Liver (tissue), 3 donors: ENCODE measurements at regions not wholly inside any gene's neighbourhood (a gene's known extent, or its start where the extent isn't known, plus 50 kb on each side); places are given as distances from the start of the nearest gene placed in this dataset.

Experiments
- CTCF ChIP-seq: fragments of 150-350 bp; IDR thresholded peaks from 2 replicates; pipeline ENCODE4 v1.5.1; 2017; ENCODE audit warnings: improper control_type of control experiment, low read depth, low read length; ENCODE audit not compliant: missing input control
- EGR1 ChIP-seq, 2 donors: IDR thresholded peaks; 2 replicates each; pipeline ENCODE4 v1.6.1; 2016 to 2018; ENCODE audit warnings: antibody characterized with exemption in 2 of 2, low read depth in 2 of 2
- GABPA ChIP-seq, 2 donors: IDR thresholded peaks in 1 of 2; conservative IDR thresholded peaks in 1 of 2; 2 replicates each; pipeline ENCODE4 v1.6.1; 2016; ENCODE audit warnings: antibody characterized with exemption in 2 of 2, mild to moderate bottlenecking in 1 of 2, moderate library complexity in 1 of 2
- HNF4A ChIP-seq, 2 donors: conservative IDR thresholded peaks; 2 replicates each; pipeline ENCODE4 v1.6.1; 2016; ENCODE audit warnings: antibody characterized with exemption in 2 of 2, mild to moderate bottlenecking in 2 of 2
- JUND ChIP-seq, 2 donors: IDR thresholded peaks; 2 replicates each; pipeline ENCODE4 v1.6.1; 2016; ENCODE audit warnings: antibody characterized with exemption in 2 of 2
- MAX ChIP-seq: IDR thresholded peaks from 2 replicates; pipeline ENCODE4 v1.6.1; 2016; ENCODE audit warnings: antibody characterized with exemption
- RAD21 ChIP-seq, 2 donors: IDR thresholded peaks; 2 replicates each; pipeline ENCODE4 v1.6.1; 2016; ENCODE audit warnings: antibody characterized with exemption in 2 of 2, mild to moderate bottlenecking in 2 of 2
- REST ChIP-seq: IDR thresholded peaks from 2 replicates; pipeline ENCODE4 v1.6.1; 2016; ENCODE audit warnings: antibody characterized with exemption, mild to moderate bottlenecking
- SP1 ChIP-seq: IDR thresholded peaks from 2 replicates; pipeline ENCODE4 v1.6.1; 2018; ENCODE audit warnings: antibody characterized with exemption, mild to moderate bottlenecking
- TAF1 ChIP-seq: conservative IDR thresholded peaks from 2 replicates; pipeline ENCODE4 v1.6.1; 2016; ENCODE audit warnings: antibody characterized with exemption, mild to moderate bottlenecking
- donor health status: healthy.
- donor health status: healthy.

- TF ChIP-seq CTCF (no peak), RAD21 (IDR thresholded peaks at IDR 0.05) (no peak), REST (no peak), JUND (IDR thresholded peaks at IDR 0.05) (no peak), SP1 (no peak), EGR1 (IDR thresholded peaks at IDR 0.05; ENCODE audit: low read depth in 2 of 2) (no peak), MAX (no peak), HNF4A (conservative IDR thresholded peaks at IDR 0.05) (no peak), TAF1 (no peak), GABPA (IDR thresholded peaks at IDR 0.05 in 1 of 2, conservative IDR thresholded peaks at IDR 0.05 in 1 of 2) (no peak)
Observed at GRCh38 chr3:26838026-26838425, 215.5 kb downstream of the LRRC3B start.
